Heart right ventricle (tissue), 16 donors: ENCODE measurements at regions not wholly inside any gene's neighbourhood (a gene's known extent, or its start where the extent isn't known, plus 50 kb on each side); places are given as distances from the start of the nearest gene placed in this dataset.
"Not testable (repeated sequence)": the region's sequence is repeated elsewhere in the genome, so short reads cannot be mapped to it uniquely, and the experiment has no call there.

Source experiments
- ATAC-seq, 8 donors: fragments of 200-7000 bp; cut with Tn5 transposase; one replicate each; pipeline ENCODE4 v1.9.1; 2020; ENCODE audit warnings: mild to moderate bottlenecking in 8 of 8, moderate library complexity in 8 of 8, moderate number of reproducible peaks in 1 of 8
- DNase-seq, 2 donors: peaks; one replicate each; pipeline ENCODE4 v3.0.0-alpha.2; 2020
- H3K27ac ChIP-seq, 10 donors: fragments of 200-600 bp; sonication (generic) in 2 of 10; one replicate each; pipeline versions ENCODE4 v1.5.0 to v1.8.0; 2020 to 2022; ENCODE audit warnings: mild to moderate bottlenecking in 3 of 10
- H3K27me3 ChIP-seq, 7 donors: fragments of 200-600 bp; one replicate each; pipeline ENCODE4 v1.8.0; 2021 to 2022; ENCODE audit warnings: mild to moderate bottlenecking in 2 of 7
- H3K36me3 ChIP-seq, 9 donors: fragments of 200-600 bp; sonication (generic) in 1 of 9; one replicate each; pipeline versions ENCODE4 v1.5.0 to v1.8.0; 2020 to 2022; ENCODE audit warnings: mild to moderate bottlenecking in 2 of 9
- H3K4me1 ChIP-seq, 9 donors: fragments of 200-600 bp; sonication (generic) in 1 of 9; one replicate each; pipeline versions ENCODE4 v1.5.0 to v1.8.0; 2020 to 2022; ENCODE audit warnings: mild to moderate bottlenecking in 4 of 9
- H3K4me3 ChIP-seq, 10 donors: fragments of 200-600 bp; sonication (generic) in 2 of 10; one replicate each; pipeline versions ENCODE4 v1.5.0 to v1.8.0; 2020 to 2022; ENCODE audit warnings: mild to moderate bottlenecking in 7 of 10, moderate library complexity in 2 of 10
- H3K9me3 ChIP-seq, 11 donors: fragments of 200-600 bp in 10 of 11; sonication (generic) in 2 of 11; one replicate each; pipeline versions ENCODE4 v1.5.0 to v1.8.0; 2013 to 2022; ENCODE audit warnings: mild to moderate bottlenecking in 2 of 11, control low read depth in 1 of 11, moderate library complexity in 1 of 11
- CTCF ChIP-seq, 9 donors: fragments of 200-600 bp; sonication (generic) in 2 of 9; IDR thresholded peaks; one replicate each; pipeline versions ENCODE4 v1.5.0 to v1.8.0; 2021 to 2022; ENCODE audit warnings: antibody characterized with exemption in 9 of 9, mild to moderate bottlenecking in 5 of 9, moderate library complexity in 1 of 9
- WGBS, 2 donors: extraction: QIAGEN DNeasy Blood & Tissue Kit; methylation state at CpG; one replicate each; pipeline ENCODE4 v1.1.7; 2013; ENCODE audit warnings: inconsistent platforms in 1 of 2; 5-methylcytosine and 5-hydroxymethylcytosine counted together
- intact Hi-C, 10 donors: fragments of 100-400 bp; cut with DNase I; formaldehyde crosslinking; loops; one replicate each; pipeline versions ENCODE4 v1.11.1 to v1.14.2; 2022
- donor health status: Arrhythmogenic right ventricular cardiomyopathy.
- donor health status: ischemic (EF 13 %, LVEDD 7.1; RV severe dilation, severe dysfunction).
- donor health status: healthy with polysubstance abuse.
- donor health status: DM: no; HTN: yes; CAD: no.
- donor health status: DM: no; HTN: no; CAD: no.
- donor health status: ischemic (EF 25% LVEDD 6.9; RV normal size, moderate dysfunction).
- donor health status: ischemic (EF 25% LVEDD 5.7; RV mildly dilated, moderate dysfunction).
- donor health status: healthy.
- donor health status: DM: yes; HTN: yes; CAD: no.
- donor health status: Ischemic cardiomyopathy.
- donor health status: ischemic (EF 35%, LVEDD 5.7; RV mildly dilated, moderate dysfunction).
- donor health status: nonischemic (EF 11% LVEDD 7.7; RV severe dilation, severe dysfunction).
- donor health status: DM: yes; HTN: yes; CAD: no.
- donor health status: PGD.
- donor health status: ischemic (EF 29% LVEDD 5.4; RV normal size, mild dysfunction).
- donor health status: nonischemic (EF 23%, LVEDD 6.1; RV moderate dilation, normal function).

- intact Hi-C loops = no loop called here
- no peaks in the 10 kb centered on the region for H3K27me3 ChIP-seq
- peaks cover 0 to 14% (median 5%) of the 10 kb centered on the region in 9 donors for H3K4me1 ChIP-seq
- no peak overlapping the region for H3K27ac ChIP-seq
- TF ChIP-seq CTCF (IDR thresholded peaks at IDR 0.05) = no peak
- ATAC-seq = no peak
- H3K36me3 ChIP-seq = peaks cover 0 to 100% (median 71%) of the 10 kb centered on the region in 9 donors
- WGBS, 2 donors = 82 to 87% methylated on average over 4 of the region's 4 CpGs
- no peak overlapping the region for H3K4me3 ChIP-seq
- DNase-seq = no peak
- H3K9me3 ChIP-seq = no peaks in the 10 kb centered on the region
Observed at GRCh38 chr7:67309764-67310549, 313.3 kb downstream of the TYW1 start.

- Histone ChIP-seq H3K9me3 (no peaks in the 10 kb centered on the region), H3K27ac (no peak overlapping the region), H3K27me3 (no peaks in the 10 kb centered on the region), H3K36me3 (peaks cover 0 to 100% (median 77%) of the 10 kb centered on the region in 9 donors), H3K4me1 (no peaks in the 10 kb centered on the region), H3K4me3 (no peak overlapping the region)
- intact Hi-C loops = no loop called here
- TF ChIP-seq CTCF (IDR thresholded peaks at IDR 0.05) = no peak
- ATAC-seq (no peak), DNase-seq (no peak)
- WGBS, 2 donors = 78 to 79% methylated on average over 2 of the region's 2 CpGs
Observed at GRCh38 chr7:67311901-67312300, 315.3 kb downstream of the TYW1 start.

- Histone ChIP-seq H3K4me1 (no peaks in the 10 kb centered on the region), H3K27ac (no peak overlapping the region), H3K4me3 (no peak overlapping the region), H3K27me3 (no peaks in the 10 kb centered on the region), H3K36me3 (peaks cover 0 to 100% (median 67%) of the 10 kb centered on the region in 9 donors), H3K9me3 (no peaks in the 10 kb centered on the region)
- WGBS, 2 donors = 92 to 95% methylated on average over 2 of the region's 2 CpGs
- no peak for DNase-seq
- no peak for ATAC-seq
- intact Hi-C loops = no loop called here
- TF ChIP-seq CTCF (IDR thresholded peaks at IDR 0.05) = no peak
Observed at GRCh38 chr7:67313213-67313612, 316.6 kb downstream of the TYW1 start.

GRCh38 chr7:67316902-67317301, 320.3 kb downstream of the TYW1 start:
- peaks cover 0 to 95% (median 34%) of the 10 kb centered on the region in 9 donors for H3K36me3 ChIP-seq

GRCh38 chr7:67328257-67328656, 331.6 kb downstream of the TYW1 start:
- peak in 1 of 8 donors; percentile 44 for ATAC-seq
- DNase-seq, H3K4me3 ChIP-seq, H3K27me3 ChIP-seq, intact Hi-C loops, H3K4me1 ChIP-seq, H3K27ac ChIP-seq, H3K36me3 ChIP-seq, H3K9me3 ChIP-seq: not testable (repeated sequence)
- WGBS, 2 donors = 70 to 86% methylated on average over 5 of the region's 5 CpGs

More at GRCh38 chr7:67316902-67317301, 320.3 kb downstream of the TYW1 start:
- 98% methylated on average over 4 of the region's 4 CpGs for WGBS, 2 donors
- H3K9me3 ChIP-seq, H3K27me3 ChIP-seq, DNase-seq, H3K27ac ChIP-seq, ATAC-seq, H3K4me1 ChIP-seq, H3K4me3 ChIP-seq, intact Hi-C loops: not testable (repeated sequence)

- H3K27ac ChIP-seq = not testable (repeated sequence)
- WGBS, 2 donors = 81 to 92% methylated on average over 1 of the region's 1 CpG
Observed at GRCh38 chr7:67335165-67335564, 338.5 kb downstream of the TYW1 start.

GRCh38 chr7:67335663-67336062, 339.0 kb downstream of the TYW1 start:
- DNase-seq, H3K27me3 ChIP-seq, ATAC-seq, intact Hi-C loops, H3K27ac ChIP-seq, H3K4me1 ChIP-seq, H3K9me3 ChIP-seq, H3K4me3 ChIP-seq: not testable (repeated sequence)
- peaks cover 0 to 32% (median 7%) of the 10 kb centered on the region in 9 donors for H3K36me3 ChIP-seq
- 100% methylated on average over 1 of the region's 8 CpGs; no CpG with 5 or more reads in 1 of the 2 donors for WGBS, 2 donors

More at GRCh38 chr7:67335165-67335564, 338.5 kb downstream of the TYW1 start:
- H3K36me3 ChIP-seq = peaks cover 0 to 31% (median 5%) of the 10 kb centered on the region in 9 donors
- intact Hi-C loops, H3K4me3 ChIP-seq, H3K4me1 ChIP-seq, ATAC-seq, H3K9me3 ChIP-seq, H3K27me3 ChIP-seq, DNase-seq: not testable (repeated sequence)

- H3K4me1 ChIP-seq, H3K27me3 ChIP-seq, intact Hi-C loops, ATAC-seq, H3K9me3 ChIP-seq, H3K4me3 ChIP-seq, DNase-seq, H3K27ac ChIP-seq: not testable (repeated sequence)
- H3K36me3 ChIP-seq = peaks cover 0 to 40% (median 7%) of the 10 kb centered on the region in 9 donors
Observed at GRCh38 chr7:67338545-67338944, 341.9 kb downstream of the TYW1 start.
